NCI-H2081 (cell line): ENCODE measurements at regions not wholly inside any gene's neighbourhood (a gene's known extent, or its start where the extent isn't known, plus 50 kb on each side); places are given as distances from the start of the nearest gene placed in this dataset.
"Not testable (repeated sequence)": the region's sequence is repeated elsewhere in the genome, so short reads cannot be mapped to it uniquely, and the experiment has no call there.

Source experiments
- DNase-seq, 2 experiments: peaks; one replicate each; lab custom pipeline; 2025; lab: John Stamatoyannopoulos, UW

DNA sequence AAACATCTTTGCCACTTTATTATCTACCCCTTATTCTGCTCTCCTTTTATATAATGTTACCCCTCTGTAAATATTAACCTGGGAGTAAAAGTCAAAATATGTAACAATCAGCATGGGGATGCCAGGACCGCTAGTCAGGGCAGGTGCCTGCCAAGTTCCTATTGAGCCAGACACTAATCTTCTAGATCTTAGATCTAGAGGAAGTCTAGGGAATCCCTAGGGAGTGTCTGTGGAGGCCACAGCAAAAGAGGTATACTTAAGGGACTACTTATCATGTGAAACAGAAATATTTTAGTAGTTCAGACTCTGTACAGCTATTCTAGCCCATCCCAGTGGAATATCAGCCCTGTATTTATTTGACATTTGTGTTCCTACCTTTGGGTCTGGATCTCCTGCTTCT, 600.8 kb upstream of the CDH2 start:
- DNase-seq = no peak

DNA sequence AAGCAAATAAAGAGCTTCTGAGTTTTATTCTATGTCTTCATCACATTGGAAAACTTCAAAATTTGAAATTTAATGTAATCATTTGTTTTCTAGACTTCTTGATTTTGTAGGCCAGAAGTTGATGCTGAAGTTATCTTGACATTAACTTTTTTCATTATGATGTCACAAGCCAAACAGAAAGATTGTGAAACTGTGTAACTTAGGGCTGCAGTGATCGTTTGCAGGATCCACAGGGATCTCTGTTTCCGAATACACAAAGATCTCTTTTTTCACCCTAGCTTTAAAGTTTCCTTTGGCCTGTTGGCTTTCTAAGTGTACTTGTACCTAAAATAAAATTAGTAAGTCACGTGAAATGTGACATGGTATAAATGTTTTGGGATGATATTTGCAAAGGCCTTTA, 594.9 kb upstream of the CDH2 start:
- no peak for DNase-seq

DNA sequence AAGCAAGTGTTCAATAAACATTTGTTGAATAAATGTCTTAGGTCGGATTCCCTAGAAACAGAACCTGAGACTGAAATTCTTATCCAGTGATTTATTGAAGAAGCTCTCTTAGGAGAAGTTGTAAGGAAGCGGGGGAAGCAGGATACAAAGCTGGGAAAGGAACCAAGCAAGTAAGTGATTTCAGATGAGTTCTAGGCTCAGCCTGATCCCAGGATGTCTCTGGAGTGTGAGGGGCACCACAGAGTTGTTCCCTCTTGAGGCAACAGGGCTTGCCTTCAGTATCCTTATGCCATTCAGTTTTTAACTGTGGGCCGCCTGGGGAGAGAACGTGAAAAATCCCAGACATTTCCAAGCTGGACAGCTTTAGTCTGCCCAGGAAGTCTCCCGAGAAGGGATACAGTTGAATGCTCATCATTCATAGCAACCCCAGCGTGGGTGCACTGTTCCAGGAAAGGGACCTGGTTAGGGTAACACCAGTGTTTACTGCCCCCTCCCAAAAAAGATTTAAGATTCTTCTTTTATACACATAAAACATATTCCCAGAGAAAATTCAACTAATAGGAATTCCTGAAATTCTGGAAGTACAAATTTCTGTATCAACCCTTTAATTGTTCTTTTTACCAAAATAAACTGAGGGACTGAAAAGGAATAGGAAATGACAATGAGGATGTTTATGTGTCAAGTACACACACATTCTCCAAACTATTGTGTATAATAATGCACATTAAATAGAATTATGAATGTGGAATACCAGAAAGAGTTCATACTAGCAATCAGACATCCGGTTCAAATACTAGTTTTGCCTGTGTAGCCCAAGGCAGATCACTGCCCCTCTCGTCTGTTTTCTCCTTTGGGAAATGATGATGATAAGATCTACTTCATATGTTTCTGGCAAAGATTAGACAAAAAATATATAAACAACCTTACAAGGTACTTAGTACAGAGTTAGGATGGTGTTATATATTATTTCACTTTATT, 592.1 kb upstream of the CDH2 start:
- no peak for DNase-seq

DNA sequence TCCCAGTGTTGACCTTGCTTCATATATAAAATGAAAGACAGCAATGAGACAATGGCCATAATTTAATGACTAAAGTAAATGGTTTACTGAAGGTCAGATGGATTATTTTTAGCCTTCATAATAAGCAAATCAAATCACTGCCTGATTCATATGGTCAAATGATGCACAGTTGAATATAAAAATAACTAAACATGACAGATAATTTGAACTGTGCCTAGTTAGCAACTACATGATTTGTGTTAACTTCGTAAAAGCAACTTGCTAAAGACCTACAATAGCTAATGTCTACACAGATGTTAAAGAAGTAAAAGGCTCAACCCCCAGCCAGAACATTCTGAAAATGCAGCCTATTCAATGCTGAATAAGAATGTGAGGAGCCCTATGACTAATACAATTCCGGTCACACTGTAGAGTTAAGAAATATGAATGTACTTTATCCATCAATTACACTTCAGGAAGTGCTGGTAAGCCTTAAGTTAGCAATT, 590.8 kb upstream of the CDH2 start:
- DNase-seq = no peak

DNA sequence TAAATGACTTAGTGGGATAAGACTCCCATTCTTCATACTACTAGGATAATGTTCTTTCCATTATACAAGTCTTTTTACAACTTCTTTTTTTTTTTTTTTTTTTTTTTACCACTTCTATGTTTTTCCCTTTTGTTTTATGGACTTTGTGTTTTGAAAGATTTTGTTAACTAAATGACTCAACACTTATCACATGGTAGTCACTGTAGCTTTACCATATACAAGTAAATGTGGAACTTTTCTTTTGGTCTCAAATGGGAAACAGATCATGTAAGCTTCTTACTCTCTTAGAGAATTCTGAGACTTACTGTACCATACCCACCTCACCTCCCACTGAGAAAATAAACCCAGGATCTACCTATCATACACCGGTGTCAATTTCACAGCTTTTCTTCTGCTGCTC, 590.3 kb upstream of the CDH2 start:
- no peak for DNase-seq

DNA sequence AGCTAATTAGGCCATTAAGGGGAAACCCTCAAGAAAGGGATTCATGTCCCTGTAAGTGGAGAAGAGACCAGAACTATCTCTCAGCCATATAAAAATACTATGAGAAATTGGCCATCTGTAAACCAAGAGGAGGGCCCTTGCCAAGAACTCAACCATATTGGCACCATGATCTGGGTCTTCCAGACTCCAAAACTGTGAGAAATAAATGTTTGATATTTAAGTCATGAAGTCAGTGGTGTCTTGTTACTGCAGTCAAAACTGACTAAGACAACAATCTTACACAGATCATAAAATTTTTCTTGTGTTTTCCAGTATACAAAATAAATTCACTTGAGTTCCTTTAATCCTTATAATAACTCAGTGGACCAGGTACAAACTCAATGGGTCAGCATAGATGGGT, 589.8 kb upstream of the CDH2 start:
- no peak for DNase-seq

DNA sequence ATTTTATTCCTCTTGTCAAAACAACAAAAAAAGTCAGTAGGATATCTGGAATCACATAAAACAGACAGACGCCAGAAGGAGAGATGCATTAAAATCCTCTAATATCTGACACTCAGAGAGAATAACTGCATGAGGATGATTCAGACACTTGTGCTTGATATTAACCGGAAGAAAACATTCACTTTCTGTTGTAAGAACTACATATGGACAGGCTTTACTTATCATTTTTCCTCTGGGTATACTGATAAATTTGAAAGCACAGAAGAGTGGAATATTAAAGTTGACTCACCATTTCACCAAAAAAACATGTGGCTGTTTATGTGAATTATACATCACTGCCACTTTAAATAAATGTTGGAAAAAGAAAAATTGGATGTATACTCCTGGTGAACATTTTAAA, 589.1 kb upstream of the CDH2 start:
- no peak for DNase-seq

DNA sequence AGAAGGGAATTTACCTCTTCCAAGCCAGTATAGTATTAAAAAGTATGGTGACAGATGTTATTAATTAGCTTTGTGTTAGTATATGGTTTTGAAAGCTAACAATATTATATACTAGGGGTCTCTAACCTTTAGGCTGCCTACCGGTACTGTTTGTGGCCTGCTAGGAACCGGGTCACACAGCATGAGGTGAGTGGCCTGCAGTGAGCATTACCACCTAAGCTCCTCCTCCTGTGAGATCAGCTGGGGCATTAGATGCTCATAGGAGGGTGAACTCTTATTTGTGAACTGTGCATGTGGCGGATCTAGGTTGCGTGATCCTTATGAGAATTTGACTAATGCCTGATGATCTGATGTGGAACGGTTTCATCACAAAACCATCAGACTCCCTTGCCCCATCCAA, 583.4 kb upstream of the CDH2 start:
- DNase-seq = no peak

DNA sequence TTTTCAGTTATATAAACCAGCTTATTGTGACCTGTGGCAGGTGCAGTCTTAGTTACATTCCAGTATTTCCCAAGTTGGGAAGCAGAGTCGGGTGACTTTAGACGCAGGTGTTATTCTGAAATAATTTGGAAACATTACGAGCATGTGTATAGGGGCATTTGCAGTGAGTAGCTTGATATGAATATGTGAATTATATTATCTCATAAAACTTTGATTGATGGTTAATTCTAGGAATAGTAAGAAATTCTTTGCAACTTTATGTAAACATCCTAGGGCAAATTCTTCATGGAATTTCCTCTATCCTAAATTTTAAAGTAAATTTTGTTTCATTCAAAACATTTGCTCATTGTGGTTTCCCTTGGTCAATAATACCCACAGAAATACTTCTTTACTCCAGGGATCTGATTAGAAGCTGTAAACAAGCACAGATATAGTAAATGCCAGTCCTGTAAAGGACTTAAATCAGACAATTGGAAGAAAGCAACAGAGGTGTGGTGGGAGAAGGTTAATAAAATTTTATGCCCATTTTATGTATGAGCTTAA, 580.6 kb upstream of the CDH2 start:
- no peak for DNase-seq

DNA sequence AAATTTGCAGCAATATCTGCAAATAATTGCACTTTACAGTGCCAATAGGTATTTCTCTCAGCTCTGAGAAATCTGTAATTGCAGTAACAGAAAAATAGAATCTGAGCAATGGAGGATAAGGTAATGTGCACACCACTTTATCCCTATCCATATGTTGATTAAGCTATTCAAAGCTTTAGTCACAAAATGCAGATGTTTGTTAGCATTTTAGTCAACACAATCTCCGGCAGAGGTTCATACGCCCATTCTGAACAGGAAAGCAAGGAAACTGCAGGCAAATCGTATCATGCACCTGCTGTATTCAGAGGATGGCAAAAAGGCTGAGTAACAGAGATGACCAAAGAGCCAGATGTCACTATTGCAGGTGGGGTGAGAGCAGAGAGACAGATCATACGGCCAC, 566.2 kb upstream of the CDH2 start:
- DNase-seq = no peak

DNA sequence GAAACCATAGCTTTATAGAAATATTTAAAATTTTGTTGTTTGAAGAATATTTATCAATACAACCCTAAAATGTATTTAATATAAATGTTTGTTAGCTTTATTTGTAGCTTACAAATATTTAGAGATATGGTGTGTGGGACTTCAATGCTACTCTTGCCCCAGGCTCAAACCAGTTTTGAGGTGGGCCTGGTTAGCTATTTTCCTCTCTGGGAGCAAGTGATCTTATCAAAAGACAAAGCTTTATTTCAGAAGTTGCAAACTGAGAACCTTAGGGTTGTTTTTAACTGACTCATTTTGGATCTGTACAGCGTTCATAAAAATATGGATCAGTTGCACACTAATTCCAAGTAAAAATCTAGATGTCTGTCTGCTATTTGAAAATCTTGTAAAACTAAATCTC, 563.6 kb upstream of the CDH2 start:
- DNase-seq = no peak

DNA sequence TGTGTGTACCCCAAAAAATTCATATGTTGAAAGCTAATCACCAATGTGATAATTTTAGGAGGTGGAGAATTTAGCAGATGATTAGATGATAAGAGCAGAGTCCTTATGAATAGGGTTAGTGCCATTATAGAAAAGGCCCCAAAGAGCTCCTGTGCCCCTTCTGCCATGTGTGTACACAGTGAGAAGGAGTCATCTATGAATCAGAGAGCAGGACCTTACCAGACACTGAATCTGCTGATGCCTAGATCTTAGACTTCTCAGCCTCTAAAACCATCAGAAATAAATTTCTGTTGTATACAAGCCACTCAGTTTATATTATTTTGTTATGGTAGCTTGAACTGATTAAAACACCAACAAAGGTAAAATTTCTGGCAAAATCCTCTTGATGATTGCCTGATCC, 560.0 kb upstream of the CDH2 start:
- no peak for DNase-seq

DNA sequence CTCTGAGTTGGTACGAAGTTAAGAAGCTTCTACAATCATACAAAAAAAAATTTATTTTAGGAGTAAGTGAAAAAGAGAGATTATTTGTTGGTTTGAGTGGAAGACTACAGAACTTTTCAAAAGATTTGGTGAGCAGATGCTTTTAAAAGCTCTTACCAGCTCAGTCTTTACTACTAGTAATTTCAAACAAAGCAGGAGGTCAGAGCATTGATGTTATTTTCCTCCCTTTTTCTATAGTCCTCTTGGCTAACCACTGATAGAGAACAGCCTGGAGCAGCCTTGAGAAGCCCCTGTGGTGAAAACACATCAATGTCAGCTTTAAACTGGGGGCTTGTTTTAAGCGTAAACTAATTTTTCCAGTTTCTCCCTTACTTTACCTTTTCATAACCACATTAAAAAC, 559.3 kb upstream of the CDH2 start:
- no peak for DNase-seq

DNA sequence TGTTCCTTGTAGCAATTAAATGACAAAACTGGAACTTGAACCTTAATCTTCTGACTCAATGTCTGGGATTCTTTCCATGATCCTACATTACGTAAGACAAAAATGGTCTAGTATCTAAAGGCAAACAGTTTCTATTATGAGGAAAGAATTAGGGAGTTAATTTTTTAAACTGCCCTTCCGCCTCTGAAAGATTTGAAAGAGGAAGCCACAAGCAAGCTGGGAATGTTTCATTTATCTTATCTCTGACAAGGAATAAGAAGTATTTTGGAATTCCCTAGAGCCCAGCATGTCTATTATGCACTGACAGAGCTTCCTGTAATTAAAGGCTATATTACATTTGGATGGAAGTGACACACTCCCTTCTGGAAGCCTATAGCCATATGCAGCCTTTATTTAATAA, 558.8 kb upstream of the CDH2 start:
- DNase-seq = no peak

DNA sequence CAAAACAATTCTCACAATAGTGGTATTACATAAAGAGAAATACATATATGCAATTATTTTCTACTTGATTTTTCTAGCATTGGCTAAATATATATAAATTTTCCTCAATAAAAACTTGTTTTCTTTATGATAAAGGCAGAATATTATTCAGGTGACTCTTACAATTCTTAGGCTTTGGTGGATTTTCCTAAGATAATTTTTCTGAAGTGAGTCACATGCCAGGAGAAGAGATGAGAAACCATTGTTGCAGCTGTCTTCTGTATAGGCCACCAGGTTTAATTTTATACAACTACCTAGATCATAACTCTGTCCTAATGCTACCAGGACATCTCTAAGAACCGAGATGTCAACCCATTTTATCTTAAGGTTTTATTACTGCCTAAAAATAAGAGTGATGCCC, 552.4 kb upstream of the CDH2 start:
- DNase-seq = no peak

DNA sequence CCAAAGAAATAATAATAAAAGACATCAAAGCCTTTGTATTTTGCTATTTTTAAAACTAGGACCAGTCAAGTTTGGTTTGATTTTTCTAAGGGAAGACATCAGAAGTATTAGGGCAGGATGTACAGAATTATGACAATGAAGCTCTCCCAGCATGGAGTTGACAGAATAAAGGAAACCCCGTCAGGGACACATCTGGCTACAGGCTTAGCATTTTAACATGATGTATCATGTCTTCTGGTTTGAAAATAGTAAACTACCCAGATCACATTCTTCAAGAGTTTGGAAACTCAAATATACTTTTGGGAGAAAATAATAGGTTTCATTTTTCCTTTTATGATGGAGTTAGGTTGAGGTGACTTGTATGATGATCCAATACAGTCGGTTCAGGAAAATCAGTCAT, 552.0 kb upstream of the CDH2 start:
- DNase-seq = no peak

DNA sequence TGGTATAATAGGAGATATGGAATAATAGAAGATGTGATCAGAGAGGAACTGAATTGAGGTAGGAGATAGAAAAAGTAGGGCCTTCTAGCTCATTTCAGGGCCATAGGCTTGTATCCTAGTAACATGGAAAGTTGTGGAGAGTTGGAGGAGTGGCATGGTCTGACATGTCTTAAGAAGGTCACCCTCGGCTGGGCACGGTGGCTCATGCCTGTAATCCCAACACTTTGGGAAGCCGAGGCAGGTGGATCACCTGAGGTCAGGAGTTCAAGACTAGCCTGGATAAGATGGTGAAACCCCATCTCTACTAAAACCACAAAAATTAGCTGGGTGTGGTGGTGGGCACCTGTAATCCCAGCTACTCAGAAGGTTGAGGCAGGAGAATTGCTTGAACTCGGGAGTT, 550.3 kb upstream of the CDH2 start:
- not testable (repeated sequence) for DNase-seq

DNA sequence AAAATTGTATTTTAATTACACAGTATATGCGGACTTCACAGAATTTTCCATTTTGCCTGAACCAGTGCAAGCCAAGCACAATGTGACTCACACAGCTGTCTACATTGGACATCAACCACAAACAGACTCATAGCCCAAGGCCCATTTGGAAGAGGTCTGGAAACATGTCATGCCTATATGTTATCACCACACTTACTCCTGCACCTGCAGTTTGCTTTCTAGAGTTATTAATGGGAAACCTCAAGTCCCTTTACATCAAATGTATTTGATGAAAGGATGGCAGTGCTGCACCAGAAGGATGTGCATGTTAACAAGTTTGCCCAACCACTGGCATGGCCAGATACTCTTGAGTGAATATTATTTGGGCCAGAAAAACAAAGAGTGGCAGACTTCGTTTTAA, 548.9 kb upstream of the CDH2 start:
- DNase-seq = no peak

DNA sequence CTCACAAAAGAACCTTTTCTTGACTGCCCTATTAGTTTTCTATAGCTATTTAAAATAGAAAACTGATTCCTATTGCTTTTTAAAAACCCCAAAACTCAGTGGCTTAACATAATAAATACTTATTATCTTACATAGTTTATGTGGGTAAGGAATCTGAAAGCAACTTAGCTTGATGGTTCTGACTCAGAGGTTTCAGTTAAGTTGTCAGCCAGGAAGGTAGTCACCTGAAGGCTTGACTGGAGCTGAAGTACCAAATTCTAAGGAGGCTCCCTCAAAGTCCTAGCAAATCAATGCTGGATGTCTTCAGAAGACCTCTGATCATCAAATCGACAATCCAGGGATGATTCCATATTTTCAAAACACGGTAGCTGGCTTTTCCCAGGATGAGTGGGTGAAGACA, 546.6 kb upstream of the CDH2 start:
- no peak for DNase-seq

DNA sequence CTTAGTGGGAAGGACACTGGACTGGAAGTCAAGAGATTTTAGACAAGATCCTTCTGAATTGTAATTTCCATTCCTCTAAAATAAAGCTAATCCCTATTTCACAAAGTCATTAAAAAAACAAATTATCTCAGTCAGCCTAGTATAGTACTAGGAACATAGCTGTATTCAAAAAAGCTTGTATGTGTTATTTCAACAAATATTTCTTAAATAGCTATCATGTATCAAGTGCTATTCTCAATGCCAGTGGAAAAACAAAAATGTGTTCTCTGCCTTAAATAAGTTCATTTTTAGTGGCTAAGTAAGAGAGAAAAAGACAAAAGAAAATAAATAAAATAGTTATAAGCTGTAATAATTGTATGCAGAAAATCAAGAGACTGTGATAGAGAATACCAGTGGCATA, 541.8 kb upstream of the CDH2 start:
- DNase-seq = no peak

DNA sequence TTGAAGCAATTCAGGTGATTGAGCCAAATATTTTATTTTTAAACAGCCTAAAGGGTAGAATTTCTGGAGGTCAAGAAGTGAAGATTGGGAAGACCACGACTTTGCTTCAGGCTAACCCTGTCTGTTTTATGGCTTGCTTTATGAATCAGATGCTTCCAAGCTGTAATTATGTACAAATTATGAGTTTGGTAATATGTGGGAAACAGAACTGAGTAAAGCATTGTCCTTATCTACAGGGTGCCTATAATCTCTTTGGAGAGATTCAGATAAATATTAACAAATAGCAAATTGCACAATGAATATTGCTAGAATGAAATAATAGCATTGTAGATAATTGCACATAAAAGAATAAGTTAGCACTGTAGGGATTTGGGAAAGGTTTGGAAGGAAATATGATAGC, 539.4 kb upstream of the CDH2 start:
- no peak for DNase-seq

DNA sequence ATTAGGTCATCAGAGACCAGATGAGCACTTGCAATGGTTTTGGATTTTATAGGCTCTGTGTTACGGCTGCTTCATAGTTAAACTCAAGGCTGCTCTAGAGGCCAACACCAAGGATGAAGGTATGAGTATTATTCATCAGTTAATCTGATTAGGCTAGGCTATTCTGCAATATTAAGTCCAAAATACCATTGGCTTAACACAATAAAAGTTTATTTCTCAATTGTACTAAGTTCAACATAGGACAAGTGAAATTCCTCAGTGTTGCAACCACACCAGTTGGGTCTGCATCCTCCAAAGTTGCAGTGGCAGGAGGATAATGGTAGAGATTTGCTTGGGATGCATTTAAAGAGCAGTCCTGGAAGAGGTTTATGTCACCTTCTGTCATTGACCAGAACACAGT, 538.3 kb upstream of the CDH2 start:
- DNase-seq = no peak

DNA sequence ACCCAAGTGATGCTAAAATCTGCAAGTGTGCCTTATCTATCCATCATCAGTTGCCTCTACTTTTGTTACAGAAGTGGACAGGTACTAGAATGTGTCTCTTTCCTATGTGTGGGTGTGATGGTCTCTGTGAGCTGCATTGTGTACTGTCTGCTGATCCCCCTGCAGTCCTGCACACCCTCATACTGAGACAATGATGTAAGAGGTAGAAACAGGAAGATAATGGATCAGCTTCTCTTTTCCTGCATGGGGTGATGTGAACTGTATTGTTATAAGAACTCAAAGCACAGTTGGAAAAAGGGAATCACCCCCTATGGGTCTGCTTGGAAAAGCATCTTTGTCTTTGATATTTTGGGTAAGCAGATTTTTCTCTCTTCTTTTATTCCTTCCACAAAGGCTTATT, 537.6 kb upstream of the CDH2 start:
- no peak for DNase-seq
